H1 (cell line): ENCODE measurements at regions not wholly inside any gene's neighbourhood (a gene's known extent, or its start where the extent isn't known, plus 50 kb on each side); places are given as distances from the start of the nearest gene placed in this dataset.

Experiments used
- CTCF ChIA-PET: fragments of 300-600 bp; sonication (Branson Sonifier 250); formaldehyde crosslinking; loops from one replicate; lab custom pipeline; 2021; ENCODE audit not compliant: partially characterized antibody; lab: Charles Lee
- POLR2A ChIA-PET: fragments of 300-600 bp; sonication (Branson Sonifier 250); formaldehyde crosslinking; loops from one replicate; lab custom pipeline; 2021; ENCODE audit warnings: inconsistent platforms; ENCODE audit not compliant: partially characterized antibody; lab: Charles Lee
- DNase-seq, 2 experiments: peaks; one replicate each; pipeline versions ENCODE4 v3.0.0 to v3.0.0-alpha.2; 2010 to 2022; ENCODE audit warnings: low spot score in 2 of 2, low read depth in 1 of 2, mixed read lengths in 1 of 2
- FAIRE-seq: peaks from 2 replicates; lab custom pipeline; 2011; peaks lifted over from hg19 to GRCh38; lab: Jason Lieb, UNC
- H2AFZ ChIP-seq: 2 replicates; pipeline ENCODE4 v1.8.1; 2012; ENCODE audit warnings: low read length, inconsistent platforms
- H2AK5ac ChIP-seq: 2 replicates; pipeline ENCODE4 v1.6.1; 2013; ENCODE audit warnings: low read depth, low read length
- H2BK120ac ChIP-seq: replicated peaks from 2 replicates; pipeline ENCODE3; 2013; ENCODE audit warnings: low read depth, low read length, inconsistent platforms
- H2BK12ac ChIP-seq: 2 replicates; pipeline ENCODE4 v1.6.1; 2013; ENCODE audit warnings: low read depth, low read length
- H2BK15ac ChIP-seq: 2 replicates; pipeline ENCODE4 v1.6.1; 2013; ENCODE audit warnings: low read length
- H2BK20ac ChIP-seq: 2 replicates; pipeline ENCODE4 v1.6.1; 2013; ENCODE audit warnings: low read length
- H2BK5ac ChIP-seq: 2 replicates; pipeline ENCODE4 v1.6.1; 2013; ENCODE audit warnings: low read depth, low read length
- H3K14ac ChIP-seq: 2 replicates; pipeline ENCODE4 v1.6.1; 2013; ENCODE audit warnings: inconsistent platforms; ENCODE audit not compliant: insufficient read length
- H3K18ac ChIP-seq: 2 replicates; pipeline ENCODE4 v1.6.1; 2013; ENCODE audit warnings: low read length; ENCODE audit errors: extremely low read depth
- H3K23ac ChIP-seq: 2 replicates; pipeline ENCODE4 v1.6.1; 2013; ENCODE audit warnings: inconsistent platforms; ENCODE audit not compliant: insufficient read length
- H3K23me2 ChIP-seq: 2 replicates; pipeline ENCODE4 v1.6.1; 2013; ENCODE audit warnings: low read depth, low read length
- H3K27ac ChIP-seq: 2 replicates; pipeline ENCODE4 v1.6.1; 2011; ENCODE audit warnings: low read depth, low read length, inconsistent platforms
- H3K27me3 ChIP-seq, 4 experiments: replicated peaks in 1 of 4; 1 replicate in 1 of 4; 2 replicates in 3 of 4; pipeline versions ENCODE4 v1.6.1 to v1.8.1; 2011 to 2013; ENCODE audit warnings: low read length in 3 of 4, mild to moderate bottlenecking in 3 of 4, inconsistent platforms in 2 of 4, mixed read lengths in 2 of 4, moderate library complexity in 1 of 4; ENCODE audit not compliant: control insufficient read depth in 3 of 4, insufficient read depth in 3 of 4; ENCODE audit errors: extremely low read depth in 1 of 4
- H3K36me3 ChIP-seq, 4 experiments: 2 replicates each; pipeline versions ENCODE4 v1.6.1 to v1.8.1; 2011 to 2013; ENCODE audit warnings: mild to moderate bottlenecking in 4 of 4, low read length in 3 of 4, moderate library complexity in 2 of 4, control low read depth in 1 of 4, inconsistent platforms in 1 of 4; ENCODE audit not compliant: insufficient read depth in 4 of 4, control insufficient read depth in 2 of 4
- H3K4ac ChIP-seq: replicated peaks from 2 replicates; pipeline ENCODE3; 2013; ENCODE audit warnings: low read length, low read depth, mixed read lengths, inconsistent platforms; ENCODE audit not compliant: insufficient read length
- H3K4me1 ChIP-seq, 4 experiments: replicated peaks in 1 of 4; 1 replicate in 1 of 4; 2 replicates in 3 of 4; pipeline versions ENCODE4 v1.6.1 to v1.8.1; 2011 to 2013; ENCODE audit warnings: low read length in 3 of 4, inconsistent platforms in 2 of 4, mixed read lengths in 1 of 4; ENCODE audit not compliant: insufficient read depth in 4 of 4, control insufficient read depth in 3 of 4
- H3K4me2 ChIP-seq, 2 experiments: 2 replicates each; pipeline versions ENCODE4 v1.6.1 to v1.8.1; 2011 to 2013; ENCODE audit warnings: low read depth in 2 of 2, low read length in 2 of 2, control low read depth in 1 of 2, inconsistent platforms in 1 of 2, mild to moderate bottlenecking in 1 of 2; ENCODE audit not compliant: insufficient read depth in 1 of 2
- H3K4me3 ChIP-seq, 4 experiments: fragments of 200-600, 300-600 bp in 1 of 4; sonication (generic), shearing (Covaris generic), sonication (Bioruptor Twin) in 1 of 4; 2 replicates each; pipeline versions ENCODE4 v1.5.1 to v1.8.1; 2011 to 2016; ENCODE audit warnings: low read length in 4 of 4, low read depth in 3 of 4, control low read depth in 2 of 4, inconsistent platforms in 2 of 4, mild to moderate bottlenecking in 2 of 4, mixed read lengths in 1 of 4, moderate library complexity in 1 of 4; ENCODE audit not compliant: insufficient read depth in 2 of 4; ENCODE audit errors: extremely low read depth in 1 of 4
- H3K56ac ChIP-seq: replicated peaks from 2 replicates; pipeline ENCODE3; 2013; ENCODE audit warnings: low read depth, mild to moderate bottlenecking, mixed read lengths, low read length, inconsistent platforms; ENCODE audit not compliant: insufficient read length
- H3K79me1 ChIP-seq: 2 replicates; pipeline ENCODE4 v1.6.1; 2013; ENCODE audit warnings: low read depth, low read length, control low read depth
- H3K79me2 ChIP-seq, 2 experiments: 2 replicates each; pipeline versions ENCODE4 v1.6.1 to v1.8.1; 2012 to 2013; ENCODE audit warnings: low read length in 2 of 2, mild to moderate bottlenecking in 2 of 2, inconsistent platforms in 1 of 2; ENCODE audit not compliant: insufficient read depth in 2 of 2, control insufficient read depth in 1 of 2
- H3K9ac ChIP-seq, 4 experiments: replicated peaks in 1 of 4; 1 replicate in 1 of 4; 2 replicates in 3 of 4; pipeline versions ENCODE4 v1.6.1 to v1.8.1; 2011 to 2013; ENCODE audit warnings: low read depth in 3 of 4, low read length in 3 of 4, control low read depth in 2 of 4, mild to moderate bottlenecking in 2 of 4, moderate library complexity in 2 of 4, inconsistent platforms in 1 of 4; ENCODE audit errors: extremely low read depth in 1 of 4
- H3K9me3 ChIP-seq, 2 experiments: 2 replicates each; pipeline versions ENCODE4 v1.6.1 to v1.8.1; 2012 to 2013; ENCODE audit warnings: mild to moderate bottlenecking in 2 of 2, moderate library complexity in 2 of 2, control low read depth in 1 of 2, inconsistent platforms in 1 of 2, low read depth in 1 of 2, low read length in 1 of 2, mixed read lengths in 1 of 2; ENCODE audit not compliant: insufficient read depth in 2 of 2
- H4K20me1 ChIP-seq, 2 experiments: replicated peaks in 1 of 2; 2 replicates each; pipeline versions ENCODE3 to v1.8.1; 2011 to 2013; ENCODE audit warnings: inconsistent platforms in 2 of 2, low read length in 2 of 2, mild to moderate bottlenecking in 1 of 2; ENCODE audit not compliant: insufficient read depth in 2 of 2, control insufficient read depth in 1 of 2
- H4K5ac ChIP-seq: 2 replicates; pipeline ENCODE4 v1.6.1; 2013; ENCODE audit warnings: low read length, low read depth, mixed read lengths, inconsistent platforms; ENCODE audit not compliant: insufficient read length
- H4K8ac ChIP-seq: 2 replicates; pipeline ENCODE4 v1.8.0; 2013; ENCODE audit warnings: mild to moderate bottlenecking, moderate library complexity, low read length, inconsistent platforms; ENCODE audit not compliant: insufficient read depth; ENCODE audit errors: extremely low read depth
- H4K91ac ChIP-seq: replicated peaks from 2 replicates; pipeline ENCODE3; 2013; ENCODE audit warnings: low read length, mixed read lengths, inconsistent platforms; ENCODE audit not compliant: insufficient read length
- CTBP2 ChIP-seq: IDR thresholded peaks from 2 replicates; pipeline ENCODE4 v1.7.0; 2011; ENCODE audit warnings: borderline replicate concordance, mild to moderate bottlenecking, moderate library complexity, mixed read lengths, low read length; ENCODE audit not compliant: insufficient read depth, insufficient read length
- EZH2 ChIP-seq: fragments of 200-600 bp; sonication (generic); IDR thresholded peaks from 2 replicates; pipeline ENCODE4 v1.7.1; 2012; ENCODE audit warnings: low read depth, mild to moderate bottlenecking, moderate library complexity, low read length, inconsistent platforms; ENCODE audit not compliant: severe bottlenecking
- KDM5A ChIP-seq: fragments of 200-600 bp; IDR thresholded peaks from 2 replicates; pipeline ENCODE4 v1.7.1; 2012; ENCODE audit warnings: mild to moderate bottlenecking, low read length, inconsistent platforms, mixed read lengths
- PHF8 ChIP-seq: fragments of 200-600 bp; sonication (generic); conservative IDR thresholded peaks from 2 replicates; pipeline ENCODE4 v1.7.1; 2012; ENCODE audit warnings: low read depth, mild to moderate bottlenecking, inconsistent platforms, low read length, moderate library complexity
- RBBP5 ChIP-seq: IDR thresholded peaks from 2 replicates; pipeline ENCODE4 v1.7.1; 2012; ENCODE audit warnings: low read depth, mild to moderate bottlenecking, inconsistent platforms, low read length, moderate library complexity, borderline replicate concordance
- SRF ChIP-seq: IDR thresholded peaks from 2 replicates; pipeline ENCODE4 v1.6.1; 2011; ENCODE audit warnings: mild to moderate bottlenecking, low read depth, low read length, moderate library complexity
- WGBS, 2 experiments: shearing (Covaris generic) in 1 of 2; methylation state at CpG; one replicate each; pipeline versions ENCODE4 v1.1.6 to v1.1.7; 2013 to 2015; ENCODE audit warnings: low lambda C conversion rate in 2 of 2, mixed read lengths in 2 of 2, inconsistent platforms in 1 of 2, low coverage in 1 of 2, missing lambda C conversion rate in 1 of 2; ENCODE audit not compliant: insufficient replicate concordance in 2 of 2, insufficient coverage in 1 of 2, insufficient read length in 1 of 2; ENCODE audit errors: extremely low coverage in 1 of 2, missing lambda C conversion rate in 1 of 2; 5-methylcytosine and 5-hydroxymethylcytosine counted together

GRCh38 chr6:105886066-105886813 is 199.9 kb upstream of the PRDM1 start:
- no peak overlapping the region for H4K5ac ChIP-seq
- H4K91ac ChIP-seq, result no peak overlapping the region
- no peaks in the 10 kb centered on the region for H3K79me2 ChIP-seq
- no peak overlapping the region for H2BK15ac ChIP-seq
- no peak overlapping the region for H3K23ac ChIP-seq
- H3K27ac ChIP-seq, result no peak overlapping the region
- no peak overlapping the region for H3K14ac ChIP-seq
- H2AK5ac ChIP-seq, result no peak overlapping the region
- no peaks in the 10 kb centered on the region for H4K20me1 ChIP-seq
- no peak overlapping the region for H3K4me2 ChIP-seq
- no peak overlapping the region for H3K9ac ChIP-seq
- ChIA-PET CTCF (no interaction called here), POLR2A (no interaction called here)
- no peaks in the 10 kb centered on the region; a peak in 1 of 7 replicates for H3K27me3 ChIP-seq
- no peak overlapping the region for H2BK20ac ChIP-seq
- peaks cover 0 to 5% of the 10 kb centered on the region in 2 experiments; a peak in 1 of 4 replicates for H3K9me3 ChIP-seq
- H3K4me3 ChIP-seq, result no peak overlapping the region
- no peak overlapping the region for H2BK12ac ChIP-seq
- H3K23me2 ChIP-seq, result no peaks in the 10 kb centered on the region
- no peak overlapping the region for H3K18ac ChIP-seq
- H3K56ac ChIP-seq, result no peak overlapping the region
- no peak overlapping the region for H2AFZ ChIP-seq
- no peak overlapping the region for H3K4ac ChIP-seq
- no peaks in the 10 kb centered on the region for H3K36me3 ChIP-seq
- no peak overlapping the region for H2BK120ac ChIP-seq
- H2BK5ac ChIP-seq, result no peak overlapping the region
- 76% methylated on average over 7 of the region's 7 CpGs; no CpG with 5 or more reads in 1 of the 2 experiments for WGBS, 2 experiments
- no peak for FAIRE-seq
- peaks cover 0 to 11% (median 6%) of the 10 kb centered on the region in 4 experiments; a peak in 5 of 7 replicates for H3K4me1 ChIP-seq
- H3K79me1 ChIP-seq, result no peaks in the 10 kb centered on the region
- no peak for DNase-seq
- H4K8ac ChIP-seq, result no peak overlapping the region
- TF ChIP-seq EZH2 (no peak), PHF8 (no peak), RBBP5 (no peak), KDM5A (no peak), SRF (no peak), CTBP2 (no peak)
